GM21390 (cell line): ENCODE measurements at regions not wholly inside any gene's neighbourhood (a gene's known extent, or its start where the extent isn't known, plus 50 kb on each side); places are given as distances from the start of the nearest gene placed in this dataset.

Experiments
- ATAC-seq: cut with Tn5 transposase; IDR thresholded peaks from one replicate; pipeline ENCODE4 v1.9.1; 2021; ENCODE audit not compliant: unreplicated experiment

- ATAC-seq: no peak
Measured at GRCh38 chr1:168391851-168392681, 111.4 kb downstream of the TBX19 start.

GRCh38 chr1:168390271-168390670 lies 109.6 kb downstream of the TBX19 start:
- ATAC-seq: no peak

- ATAC-seq: no peak
Measured at GRCh38 chr1:168387781-168388760, 107.4 kb downstream of the TBX19 start.

GRCh38 chr1:168386949-168387586 lies 106.4 kb downstream of the TBX19 start:
- no peak for ATAC-seq

GRCh38 chr1:168386492-168386891 lies 105.8 kb downstream of the TBX19 start:
- ATAC-seq: no peak

- no peak for ATAC-seq
Measured at GRCh38 chr1:168381850-168382249, 101.2 kb downstream of the TBX19 start.

GRCh38 chr1:168380945-168381344 lies 100.3 kb downstream of the TBX19 start:
- ATAC-seq: no peak

- ATAC-seq: no peak
Measured at GRCh38 chr1:168379104-168379860, 98.6 kb downstream of the TBX19 start.

GRCh38 chr1:168375566-168376300 lies 95.1 kb downstream of the TBX19 start:
- ATAC-seq: no peak

- ATAC-seq: no peak
Measured at GRCh38 chr1:168374566-168374965, 93.9 kb downstream of the TBX19 start.

GRCh38 chr1:168373869-168374268 lies 93.2 kb downstream of the TBX19 start:
- no peak for ATAC-seq

GRCh38 chr1:168372861-168373371 lies 92.2 kb downstream of the TBX19 start:
- ATAC-seq: no peak

GRCh38 chr1:168372307-168372706 lies 91.6 kb downstream of the TBX19 start:
- no peak for ATAC-seq

- ATAC-seq: no peak
Measured at GRCh38 chr1:168371477-168371876, 90.8 kb downstream of the TBX19 start.

GRCh38 chr1:168370586-168370985 lies 89.9 kb downstream of the TBX19 start:
- no peak for ATAC-seq

- no peak for ATAC-seq
Measured at GRCh38 chr1:168369655-168370054, 89.0 kb downstream of the TBX19 start.

- ATAC-seq: no peak
Measured at GRCh38 chr1:168368131-168368530, 87.5 kb downstream of the TBX19 start.

GRCh38 chr1:168365719-168366479 lies 85.2 kb downstream of the TBX19 start:
- no peak for ATAC-seq
